MM.1S (cell line): ENCODE measurements at regions not wholly inside any gene's neighbourhood (a gene's known extent, or its start where the extent isn't known, plus 50 kb on each side); places are given as distances from the start of the nearest gene placed in this dataset.

Experiments used
- EZH2 ChIP-seq: fragments of 300-600 bp; sonication (generic); optimal IDR thresholded peaks from 2 replicates; pipeline ENCODE3; 2017; ENCODE audit warnings: low read depth, mild to moderate bottlenecking, antibody characterized with exemption, low read length, mixed read lengths
- TF ChIP-seq, protein P1 (sequence below): fragments of 300-600 bp; sonication (generic); IDR thresholded peaks from 2 replicates; pipeline ENCODE4 v1.5.1; 2016; ENCODE audit warnings: antibody characterized with exemption, low read length, mixed read lengths

GRCh38 chr14:37721976-37722659, 126.7 kb downstream of the TTC6 start:
- TF ChIP-seq, protein P1, sequence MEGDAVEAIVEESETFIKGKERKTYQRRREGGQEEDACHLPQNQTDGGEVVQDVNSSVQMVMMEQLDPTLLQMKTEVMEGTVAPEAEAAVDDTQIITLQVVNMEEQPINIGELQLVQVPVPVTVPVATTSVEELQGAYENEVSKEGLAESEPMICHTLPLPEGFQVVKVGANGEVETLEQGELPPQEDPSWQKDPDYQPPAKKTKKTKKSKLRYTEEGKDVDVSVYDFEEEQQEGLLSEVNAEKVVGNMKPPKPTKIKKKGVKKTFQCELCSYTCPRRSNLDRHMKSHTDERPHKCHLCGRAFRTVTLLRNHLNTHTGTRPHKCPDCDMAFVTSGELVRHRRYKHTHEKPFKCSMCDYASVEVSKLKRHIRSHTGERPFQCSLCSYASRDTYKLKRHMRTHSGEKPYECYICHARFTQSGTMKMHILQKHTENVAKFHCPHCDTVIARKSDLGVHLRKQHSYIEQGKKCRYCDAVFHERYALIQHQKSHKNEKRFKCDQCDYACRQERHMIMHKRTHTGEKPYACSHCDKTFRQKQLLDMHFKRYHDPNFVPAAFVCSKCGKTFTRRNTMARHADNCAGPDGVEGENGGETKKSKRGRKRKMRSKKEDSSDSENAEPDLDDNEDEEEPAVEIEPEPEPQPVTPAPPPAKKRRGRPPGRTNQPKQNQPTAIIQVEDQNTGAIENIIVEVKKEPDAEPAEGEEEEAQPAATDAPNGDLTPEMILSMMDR = no peak
- no peak for TF ChIP-seq EZH2
